Spinal cord (tissue), 9 donors: ENCODE measurements at regions not wholly inside any gene's neighbourhood (a gene's known extent, or its start where the extent isn't known, plus 50 kb on each side); places are given as distances from the start of the nearest gene placed in this dataset.
A peak's percentile ranks its signal among the peaks of the same experiment; 100 is the strongest.

ENCODE experiments used
- DNase-seq, 6 donors: peaks; one replicate each; pipeline versions ENCODE4 v3.0.0 to v3.0.0-alpha.2; 2013 to 2015; ENCODE audit warnings: low spot score in 6 of 6, low read depth in 4 of 6
- H3K27ac ChIP-seq: one replicate; pipeline ENCODE4 v1.5.1; 2013; ENCODE audit warnings: low read depth, low read length, control low read depth
- H3K27me3 ChIP-seq: one replicate; pipeline ENCODE4 v1.6.1; 2013; ENCODE audit warnings: low read length; ENCODE audit not compliant: control insufficient read depth, insufficient read depth
- H3K36me3 ChIP-seq: one replicate; pipeline ENCODE4 v1.6.1; 2013; ENCODE audit warnings: low read length; ENCODE audit not compliant: control insufficient read depth, insufficient read depth
- H3K4me1 ChIP-seq: one replicate; pipeline ENCODE4 v1.6.1; 2013; ENCODE audit warnings: low read length; ENCODE audit not compliant: control insufficient read depth, insufficient read depth
- H3K4me3 ChIP-seq: one replicate; pipeline ENCODE4 v1.5.1; 2013; ENCODE audit warnings: low read depth, low read length, control low read depth
- H3K9me3 ChIP-seq: one replicate; pipeline ENCODE4 v1.6.1; 2013; ENCODE audit warnings: low read length; ENCODE audit not compliant: control insufficient read depth, insufficient read depth
- WGBS: methylation state at CpG from one replicate; pipeline ENCODE4 v1.1.5; 2013; ENCODE audit warnings: missing lambda C conversion rate; ENCODE audit not compliant: insufficient coverage; 5-methylcytosine and 5-hydroxymethylcytosine counted together
- donor health status: healthy.

- H3K36me3 ChIP-seq, result no peaks in the 10 kb centered on the region
- H3K9me3 ChIP-seq, result no peaks in the 10 kb centered on the region
- DNase-seq, result peak in 1 of 6 donors; percentile 15
- 100% methylated on average over 2 of the region's 3 CpGs for WGBS
- H3K4me3 ChIP-seq, result no peak overlapping the region
- no peaks in the 10 kb centered on the region for H3K4me1 ChIP-seq
- H3K27ac ChIP-seq, result no peak overlapping the region
- H3K27me3 ChIP-seq, result no peaks in the 10 kb centered on the region
These were observed 148.5 kb downstream of the MAGEC1 start for GRCh38 chrX:142052238-142052637.

DNA sequence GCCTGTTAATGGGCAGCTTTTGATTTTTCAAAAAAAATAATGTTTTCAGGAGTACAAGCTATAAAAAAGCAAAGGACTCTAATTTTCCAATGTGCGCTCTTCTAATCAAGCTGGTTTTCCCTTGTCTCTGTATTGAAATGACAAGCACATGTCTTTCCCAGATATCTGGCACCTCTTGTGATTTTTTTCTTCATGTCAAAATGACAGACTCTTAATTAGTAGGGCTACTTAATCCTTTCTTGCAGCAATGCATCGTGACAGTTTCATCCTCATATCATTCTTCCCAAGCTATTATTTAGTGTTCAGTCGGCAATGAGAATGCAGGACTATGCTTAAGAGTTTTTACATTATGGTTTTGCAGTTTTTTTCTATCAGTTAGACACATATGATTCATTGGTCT, 139.5 kb downstream of the MAGEC1 start:
- H3K4me1 ChIP-seq, result no peaks in the 10 kb centered on the region
- no peaks in the 10 kb centered on the region for H3K27me3 ChIP-seq
- no peaks in the 10 kb centered on the region for H3K36me3 ChIP-seq
- WGBS, result 100% methylated on average over 1 of the region's 3 CpGs
- DNase-seq, result peak in 1 of 6 donors; percentile 8
- no peaks in the 10 kb centered on the region for H3K9me3 ChIP-seq
- no peak overlapping the region for H3K4me3 ChIP-seq
- no peak overlapping the region for H3K27ac ChIP-seq

DNA sequence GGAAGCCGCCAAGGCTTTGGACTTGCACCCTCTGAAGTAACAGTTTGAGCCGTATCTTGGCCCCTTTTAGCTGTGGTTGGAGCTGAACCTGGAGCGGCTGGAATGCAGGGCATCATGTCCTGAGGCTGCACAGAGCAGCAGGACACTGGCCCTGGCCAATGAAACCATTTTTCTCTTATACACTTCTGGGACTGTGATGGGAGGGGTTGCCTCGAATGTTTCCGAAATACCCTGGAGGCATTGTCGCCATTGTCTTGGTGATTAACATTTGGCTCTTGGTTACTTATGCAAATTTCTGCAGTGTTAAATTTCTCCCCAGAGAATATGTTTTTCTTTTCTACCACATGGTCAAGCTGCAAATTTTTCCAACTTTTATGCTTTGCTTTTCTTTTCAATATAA, 137.2 kb downstream of the MAGEC1 start:
- H3K27me3 ChIP-seq, result no peaks in the 10 kb centered on the region
- DNase-seq, result no peak
- no peaks in the 10 kb centered on the region for H3K9me3 ChIP-seq
- 77% methylated on average over 2 of the region's 6 CpGs for WGBS
- no peak overlapping the region for H3K4me3 ChIP-seq
- H3K4me1 ChIP-seq, result no peaks in the 10 kb centered on the region
- H3K36me3 ChIP-seq, result no peaks in the 10 kb centered on the region
- no peak overlapping the region for H3K27ac ChIP-seq

DNA sequence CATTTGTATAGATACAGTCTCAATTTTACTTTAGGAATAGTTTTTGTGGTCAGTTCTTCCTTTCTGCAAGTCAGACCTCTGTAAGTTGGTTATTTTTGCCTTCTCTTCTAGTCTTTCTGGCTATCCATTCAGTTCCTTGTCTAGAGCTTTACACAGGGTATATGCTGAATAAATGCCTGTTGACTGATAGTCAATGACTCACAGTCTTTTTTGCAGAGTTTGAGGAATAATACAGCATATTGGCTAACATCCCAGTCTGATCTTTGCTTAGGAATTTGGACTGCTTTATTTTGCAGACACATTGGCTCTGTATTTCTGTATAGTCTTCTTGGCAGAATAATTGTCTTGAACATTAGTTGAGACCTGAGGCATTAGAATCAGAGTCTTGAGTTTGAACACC, 132.4 kb downstream of the MAGEC1 start:
- Histone ChIP-seq H3K27me3 (no peaks in the 10 kb centered on the region), H3K9me3 (no peaks in the 10 kb centered on the region), H3K27ac (no peak overlapping the region), H3K4me1 (no peaks in the 10 kb centered on the region), H3K4me3 (no peak overlapping the region), H3K36me3 (no peaks in the 10 kb centered on the region)
- peak in 2 of 6 donors; percentile 11 to 21 for DNase-seq

DNA sequence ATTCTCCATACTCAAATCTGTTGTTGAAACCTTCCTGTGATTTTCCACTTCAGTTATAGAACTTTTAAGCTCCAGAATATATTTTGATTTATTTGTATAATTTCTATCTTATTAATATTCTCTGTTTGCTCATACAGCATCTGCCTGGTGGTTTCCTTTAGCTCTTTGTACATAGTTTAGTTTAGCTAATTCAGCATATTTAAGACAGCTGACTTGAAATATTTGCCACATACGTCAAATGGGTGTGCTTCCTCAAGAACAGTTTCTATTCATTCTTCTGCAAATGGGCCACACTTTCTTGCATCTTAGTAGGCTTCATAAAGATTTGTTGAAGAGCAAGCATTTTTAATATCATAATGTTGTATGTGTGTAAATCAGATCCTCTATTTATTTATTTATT, 101.8 kb downstream of the MAGEC1 start:
- no peaks in the 10 kb centered on the region for H3K4me1 ChIP-seq
- no peaks in the 10 kb centered on the region for H3K36me3 ChIP-seq
- WGBS, result no CpG with 5 or more reads among the region's 1 CpG
- no peak overlapping the region for H3K4me3 ChIP-seq
- no peak for DNase-seq
- no peaks in the 10 kb centered on the region for H3K9me3 ChIP-seq
- H3K27ac ChIP-seq, result no peak overlapping the region
- no peaks in the 10 kb centered on the region for H3K27me3 ChIP-seq

DNA sequence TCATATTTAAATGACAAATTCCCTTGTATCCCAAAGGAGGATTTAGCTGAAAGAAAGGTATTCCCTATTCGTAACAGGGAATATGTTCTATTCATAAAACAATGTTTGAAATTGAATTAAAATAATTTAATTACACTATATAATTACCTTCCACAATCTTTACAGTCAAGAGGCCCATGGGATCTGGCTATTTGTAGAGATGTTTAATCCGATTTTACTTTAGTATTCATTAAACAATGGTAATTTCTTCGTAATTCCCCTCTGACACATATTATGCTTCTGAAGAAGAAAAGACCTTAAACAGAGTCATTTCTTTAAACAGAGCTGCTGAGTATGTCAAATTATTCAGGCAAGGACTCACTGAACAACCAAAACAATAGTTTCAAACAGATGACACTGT, 98.8 kb downstream of the MAGEC1 start:
- no peaks in the 10 kb centered on the region for H3K27me3 ChIP-seq
- H3K36me3 ChIP-seq, result no peaks in the 10 kb centered on the region
- no peaks in the 10 kb centered on the region for H3K4me1 ChIP-seq
- WGBS, result no CpG with 5 or more reads among the region's 3 CpGs
- H3K27ac ChIP-seq, result no peak overlapping the region
- H3K4me3 ChIP-seq, result no peak overlapping the region
- DNase-seq, result peak in 1 of 6 donors; percentile 21
- no peaks in the 10 kb centered on the region for H3K9me3 ChIP-seq

DNA sequence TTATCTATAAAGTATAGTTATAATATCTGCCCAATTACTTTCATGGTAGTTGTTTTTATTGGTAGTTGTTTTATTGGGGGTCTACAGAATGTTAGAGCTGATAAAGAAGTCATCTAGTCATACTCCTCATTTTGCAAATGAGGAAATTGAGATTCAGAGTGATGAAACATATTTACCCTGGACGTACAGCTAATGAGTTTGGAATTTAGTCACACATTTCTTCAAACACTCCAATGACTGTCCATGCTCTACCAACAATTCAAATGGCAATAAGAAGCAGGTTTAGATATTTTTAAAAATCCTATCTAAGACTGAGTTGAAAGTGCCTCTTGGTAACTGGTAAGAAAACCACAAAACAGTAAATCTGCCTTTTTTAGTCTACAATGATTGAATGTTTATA, 98.2 kb downstream of the MAGEC1 start:
- no peak overlapping the region for H3K27ac ChIP-seq
- no peaks in the 10 kb centered on the region for H3K36me3 ChIP-seq
- no CpG with 5 or more reads among the region's 1 CpG for WGBS
- H3K27me3 ChIP-seq, result no peaks in the 10 kb centered on the region
- no peaks in the 10 kb centered on the region for H3K9me3 ChIP-seq
- no peak for DNase-seq
- no peaks in the 10 kb centered on the region for H3K4me1 ChIP-seq
- H3K4me3 ChIP-seq, result no peak overlapping the region

DNA sequence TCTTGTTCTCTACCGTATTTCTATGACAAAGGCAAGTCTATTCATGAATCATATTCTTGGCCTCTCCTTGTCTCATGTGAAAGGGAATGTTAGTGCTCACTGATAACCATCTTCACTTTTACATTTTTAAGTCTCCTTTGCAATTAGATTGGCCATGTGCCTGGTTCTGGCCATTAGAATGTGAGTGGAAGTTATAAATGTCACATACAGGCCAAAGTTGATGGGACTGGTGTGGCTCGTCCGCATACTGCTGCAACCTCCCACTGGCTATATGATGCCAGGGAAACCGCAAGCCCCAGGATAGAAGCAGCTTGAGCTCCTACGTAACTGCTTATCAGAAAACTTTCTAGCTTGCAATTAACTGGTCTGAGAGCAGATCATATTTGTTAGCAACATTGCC, 86.1 kb downstream of the MAGEC1 start:
- H3K9me3 ChIP-seq, result no peaks in the 10 kb centered on the region
- no peak overlapping the region for H3K27ac ChIP-seq
- no peaks in the 10 kb centered on the region for H3K4me1 ChIP-seq
- 65% methylated on average over 4 of the region's 5 CpGs for WGBS
- no peaks in the 10 kb centered on the region for H3K36me3 ChIP-seq
- H3K27me3 ChIP-seq, result no peaks in the 10 kb centered on the region
- no peak overlapping the region for H3K4me3 ChIP-seq
- DNase-seq, result no peak

DNA sequence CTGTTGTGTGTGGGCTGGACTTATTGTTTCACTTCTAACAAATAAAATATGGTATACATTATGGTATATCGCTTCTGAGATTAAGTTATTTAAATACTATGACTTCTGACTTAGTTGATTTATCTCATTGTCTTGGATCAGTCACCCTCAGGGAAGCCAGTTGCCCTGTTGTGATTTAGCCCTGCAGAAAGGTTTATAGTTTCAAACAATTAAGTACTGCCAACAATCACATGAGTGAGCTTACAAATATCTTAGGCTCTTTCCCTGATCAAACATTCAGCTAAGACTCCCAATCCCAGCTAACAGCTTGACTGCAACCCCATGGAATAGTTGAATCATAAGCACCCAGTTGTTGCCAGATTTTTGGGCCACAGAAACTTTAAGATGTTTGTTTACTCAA, 85.4 kb downstream of the MAGEC1 start:
- no peaks in the 10 kb centered on the region for H3K4me1 ChIP-seq
- peak in 1 of 6 donors; percentile 7 for DNase-seq
- no CpG with 5 or more reads among the region's 1 CpG for WGBS
- no peak overlapping the region for H3K27ac ChIP-seq
- H3K27me3 ChIP-seq, result no peaks in the 10 kb centered on the region
- no peaks in the 10 kb centered on the region for H3K36me3 ChIP-seq
- H3K4me3 ChIP-seq, result no peak overlapping the region
- H3K9me3 ChIP-seq, result no peaks in the 10 kb centered on the region

DNA sequence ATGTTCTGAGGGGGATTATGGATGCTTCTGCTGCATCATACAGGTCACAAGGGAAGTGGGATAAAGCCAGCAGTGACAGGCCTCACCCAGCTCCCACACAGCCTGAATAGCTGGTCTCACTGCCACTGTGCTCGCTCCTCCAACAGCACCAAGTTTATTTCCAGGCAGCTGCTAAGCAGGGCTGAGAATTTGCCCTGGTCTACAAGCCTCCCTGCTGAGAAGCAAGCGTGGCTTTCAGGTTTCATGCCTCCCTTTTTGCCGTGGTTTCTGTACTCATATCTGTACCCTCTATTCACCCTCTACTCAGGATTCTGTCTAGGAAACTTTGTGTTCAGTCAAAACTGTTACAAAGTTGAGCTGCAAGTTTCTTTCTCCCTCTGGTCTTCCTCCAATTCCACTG, 78.6 kb downstream of the MAGEC1 start:
- 56% methylated on average over 2 of the region's 3 CpGs for WGBS
- Histone ChIP-seq H3K36me3 (no peaks in the 10 kb centered on the region), H3K9me3 (no peaks in the 10 kb centered on the region), H3K27ac (no peak overlapping the region), H3K4me1 (no peaks in the 10 kb centered on the region), H3K27me3 (no peaks in the 10 kb centered on the region), H3K4me3 (no peak overlapping the region)
- DNase-seq, result no peak
